Right hindlimb (tissue), 1 donor: ENCODE measurements at regions not wholly inside any gene's neighbourhood (a gene's known extent, or its start where the extent isn't known, plus 50 kb on each side); places are given as distances from the start of the nearest gene placed in this dataset.
"Not testable (repeated sequence)": the region's sequence is repeated elsewhere in the genome, so short reads cannot be mapped to it uniquely, and the experiment has no call there.

ENCODE experiments used
- DNase-seq: peaks from one replicate; pipeline ENCODE4 v3.0.0-alpha.2; 2018

DNA sequence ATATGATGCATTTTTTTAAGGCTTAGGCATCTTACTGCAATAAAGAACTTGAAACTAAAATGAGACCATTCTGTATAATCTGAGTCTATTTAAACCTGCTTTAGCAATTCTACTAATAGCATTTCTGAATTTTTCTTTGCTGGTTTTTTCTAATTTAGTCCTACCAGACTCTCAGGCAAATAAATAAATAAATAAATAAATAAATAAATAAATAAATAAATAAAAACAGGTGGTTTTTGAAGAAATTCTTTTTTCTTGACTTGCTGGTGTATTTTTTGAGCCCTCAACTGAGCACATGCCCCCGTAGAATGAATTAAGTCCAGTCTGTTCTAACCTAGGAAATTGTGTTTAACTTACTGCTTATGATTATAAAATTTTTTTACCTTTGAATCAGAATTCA is 134.7 kb upstream of the FOXP2 start:
- DNase-seq: no peak

DNA sequence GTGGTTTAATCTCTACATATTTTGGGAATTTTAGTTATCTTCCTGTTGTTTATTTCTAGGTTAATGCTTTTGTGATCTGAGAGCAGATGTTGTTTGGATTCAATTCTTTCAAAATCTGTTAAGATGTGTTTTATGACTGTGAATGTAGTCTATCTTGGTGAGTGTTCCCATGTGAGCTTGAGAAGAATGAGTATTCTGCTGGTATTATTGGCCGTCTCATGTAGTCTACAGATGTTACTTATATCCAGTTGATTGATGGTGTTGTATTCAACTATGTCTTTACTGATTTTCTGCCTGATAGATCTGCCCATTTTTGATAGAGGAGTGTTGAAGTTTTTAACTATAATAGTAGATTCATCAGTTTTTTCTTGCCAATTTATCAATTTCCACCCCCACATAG is 141.4 kb upstream of the FOXP2 start:
- no peak for DNase-seq

DNA sequence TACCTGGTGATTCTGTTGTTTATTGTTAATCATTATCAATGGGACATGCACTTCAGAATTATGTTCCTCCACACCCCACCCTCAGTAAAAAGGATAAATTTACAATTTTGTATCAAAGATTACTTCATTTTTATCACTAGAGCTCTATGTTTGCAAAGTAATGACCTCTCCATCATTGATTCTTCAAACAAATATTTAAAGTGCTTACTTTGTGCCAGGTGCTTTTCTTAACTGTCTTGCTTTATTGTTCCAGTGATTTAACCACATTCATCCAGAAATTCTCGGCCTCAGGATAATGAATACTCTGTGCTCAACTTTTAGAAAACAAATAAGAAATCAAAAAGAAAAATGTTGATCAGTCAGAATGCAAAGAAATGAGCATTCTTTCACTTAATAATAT is 144.9 kb upstream of the FOXP2 start:
- DNase-seq: no peak

- not testable (repeated sequence) for DNase-seq
These were observed 147.1 kb upstream of the FOXP2 start for GRCh38 chr7:114267550-114267949.

DNA sequence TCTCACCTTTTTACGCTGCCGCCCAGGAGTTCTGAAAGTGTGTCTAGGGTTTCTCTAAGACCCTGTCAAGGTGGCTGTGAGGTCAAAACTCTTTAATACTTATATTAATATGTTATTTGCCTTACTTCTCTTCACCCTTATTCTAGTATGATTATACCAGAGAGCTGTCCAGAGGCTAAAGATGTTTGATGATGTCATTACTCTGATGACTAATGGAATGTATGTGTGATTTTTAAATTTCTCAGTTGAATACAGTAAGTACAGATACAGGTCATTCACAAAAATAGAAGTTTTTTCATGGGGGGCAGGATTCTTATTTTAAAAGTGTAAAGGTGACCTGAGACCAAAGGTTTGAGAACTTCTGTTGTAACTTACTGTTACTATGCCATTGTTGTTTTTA is 150.6 kb upstream of the FOXP2 start:
- DNase-seq: no peak

DNA sequence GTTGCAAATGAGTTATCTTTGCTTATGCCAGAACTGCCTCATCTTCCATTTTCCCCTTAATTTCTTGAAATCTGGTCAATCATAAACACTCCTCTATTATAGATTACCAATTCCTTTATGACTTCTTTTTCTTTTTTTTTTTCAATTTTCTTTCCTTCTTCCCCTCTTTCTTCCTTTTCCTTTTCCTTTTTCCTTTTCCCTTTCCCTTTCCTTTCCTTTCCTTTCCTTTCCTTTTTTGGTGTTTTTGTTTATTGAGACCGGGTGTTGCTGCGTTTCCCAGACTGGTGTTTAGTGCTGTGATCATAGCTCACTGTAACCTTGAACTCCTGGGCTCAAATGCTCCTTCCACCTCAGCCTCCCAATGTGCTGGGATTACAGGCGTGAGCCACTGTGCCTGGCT is 151.4 kb upstream of the FOXP2 start:
- no peak for DNase-seq

- DNase-seq: no peak
These were observed 159.2 kb upstream of the FOXP2 start for GRCh38 chr7:114255404-114255841.

- DNase-seq: no peak
These were observed 171.0 kb upstream of the FOXP2 start for GRCh38 chr7:114243646-114244045.

DNA sequence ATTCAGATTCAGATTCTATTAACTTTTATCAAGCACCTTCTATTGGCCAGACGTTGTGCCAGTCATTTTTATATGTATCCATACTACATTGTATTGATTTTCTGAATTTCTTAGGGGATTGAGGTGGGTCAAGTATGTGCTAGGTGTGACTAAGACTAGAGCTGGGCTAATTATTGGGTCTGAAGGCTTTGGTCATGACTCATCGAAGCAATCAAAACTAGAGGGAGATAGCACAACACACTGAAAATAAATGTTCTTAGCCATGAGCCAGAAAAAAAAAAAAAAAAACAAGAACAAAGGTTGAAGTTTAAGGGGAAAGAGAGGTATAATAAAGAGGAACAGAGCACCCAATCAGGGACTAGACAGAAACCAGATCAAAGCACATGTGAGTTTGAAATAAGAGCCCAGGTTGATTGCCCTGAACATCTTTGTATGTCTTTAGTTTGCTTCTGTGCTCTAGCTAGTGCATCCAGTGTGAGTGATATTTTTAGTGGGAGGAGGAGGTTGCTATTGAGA is 171.6 kb upstream of the FOXP2 start:
- no peak for DNase-seq

DNA sequence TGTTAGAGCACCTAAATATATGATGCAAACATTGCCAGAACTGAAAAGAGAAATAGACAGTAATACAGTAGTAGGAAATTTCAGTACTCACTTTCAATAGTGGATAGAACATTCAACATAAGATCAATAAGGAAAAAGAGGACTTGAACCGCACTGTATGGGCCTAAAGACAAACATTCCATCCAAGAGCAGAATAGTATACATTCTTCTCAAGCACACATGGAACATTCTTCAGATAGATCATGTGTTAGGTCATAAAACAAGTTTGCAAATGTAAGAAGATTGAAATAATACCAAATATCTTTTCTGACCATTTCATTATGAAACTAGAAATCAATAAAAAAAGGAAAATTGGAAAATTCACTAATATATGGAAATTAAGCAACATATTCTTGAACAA is 185.4 kb upstream of the FOXP2 start:
- no peak for DNase-seq

DNA sequence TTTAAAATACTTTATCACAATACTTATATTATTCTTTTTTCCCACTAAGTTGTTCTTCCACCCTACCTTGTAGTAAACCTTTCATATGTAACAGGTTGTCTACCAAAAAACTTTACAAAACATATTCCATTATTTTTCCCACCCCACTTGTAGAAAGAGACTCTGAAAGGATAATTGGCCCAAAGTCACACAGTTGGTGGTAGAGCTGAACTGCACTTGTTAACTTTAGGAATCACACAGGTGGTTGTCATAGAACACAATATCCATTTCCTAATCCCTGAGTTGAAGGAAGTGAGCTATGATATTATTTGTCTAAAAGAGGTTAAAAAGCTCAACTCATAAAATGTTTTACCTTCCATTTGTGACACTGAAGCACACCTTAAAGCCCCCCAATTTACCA is 188.8 kb upstream of the FOXP2 start:
- DNase-seq: no peak

GRCh38 chr7:114218283-114218682 is 196.3 kb upstream of the FOXP2 start:
- DNase-seq: no peak

GRCh38 chr7:114217026-114217806 is 197.4 kb upstream of the FOXP2 start:
- no peak for DNase-seq

DNA sequence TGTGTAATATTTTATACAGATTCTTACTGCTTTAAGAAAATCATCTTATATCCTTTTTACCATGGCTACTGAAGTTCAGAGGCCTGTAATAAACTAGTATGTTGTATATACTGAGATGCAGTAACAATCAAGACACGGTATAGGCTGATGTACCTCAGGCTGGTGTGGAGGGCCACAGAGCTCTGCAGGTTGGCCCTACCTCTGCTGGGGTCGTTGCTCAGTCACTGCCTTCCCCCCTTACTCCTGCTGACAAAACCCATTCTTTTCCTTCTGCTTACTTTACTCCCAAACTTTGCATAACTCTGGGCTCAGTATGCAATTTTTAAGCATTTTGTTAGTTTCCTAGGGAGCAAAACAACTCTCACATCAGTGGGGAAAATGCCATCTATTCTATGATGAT is 200.1 kb upstream of the FOXP2 start:
- DNase-seq: no peak

DNA sequence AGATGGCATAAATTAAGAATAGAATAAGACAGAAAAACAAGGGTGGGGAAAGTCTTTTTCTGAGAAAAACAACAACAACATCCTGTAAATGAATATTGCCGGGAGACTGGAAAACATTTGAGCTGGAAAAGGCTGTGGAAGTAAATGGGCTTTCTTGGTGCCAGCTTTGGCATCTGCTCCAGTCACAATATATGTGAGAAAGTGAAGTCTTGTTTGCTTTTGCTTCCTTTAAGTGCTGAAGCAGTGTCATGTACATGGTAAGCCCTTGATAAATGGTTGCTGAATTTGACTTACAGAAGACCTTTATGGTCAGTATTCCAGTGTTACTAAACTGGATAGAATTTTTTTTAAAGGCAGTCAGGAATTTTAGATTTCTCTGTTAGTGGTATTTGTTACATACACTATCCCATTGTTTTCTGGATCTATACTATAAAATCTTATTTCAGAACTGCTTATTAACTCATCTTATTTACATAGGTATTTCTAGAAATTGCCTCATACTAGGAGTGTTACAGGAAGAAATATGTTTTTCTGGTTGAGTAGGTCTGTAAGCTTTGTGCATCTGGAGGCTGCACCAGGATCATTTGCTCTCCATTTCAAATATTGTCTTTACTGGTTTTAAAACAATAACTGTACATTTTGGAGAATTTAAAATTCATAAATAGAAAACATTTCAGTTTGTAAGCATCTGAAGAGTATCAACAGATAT is 201.7 kb upstream of the FOXP2 start:
- DNase-seq: no peak

GRCh38 chr7:114209968-114210367 is 204.6 kb upstream of the FOXP2 start:
- no peak for DNase-seq

DNA sequence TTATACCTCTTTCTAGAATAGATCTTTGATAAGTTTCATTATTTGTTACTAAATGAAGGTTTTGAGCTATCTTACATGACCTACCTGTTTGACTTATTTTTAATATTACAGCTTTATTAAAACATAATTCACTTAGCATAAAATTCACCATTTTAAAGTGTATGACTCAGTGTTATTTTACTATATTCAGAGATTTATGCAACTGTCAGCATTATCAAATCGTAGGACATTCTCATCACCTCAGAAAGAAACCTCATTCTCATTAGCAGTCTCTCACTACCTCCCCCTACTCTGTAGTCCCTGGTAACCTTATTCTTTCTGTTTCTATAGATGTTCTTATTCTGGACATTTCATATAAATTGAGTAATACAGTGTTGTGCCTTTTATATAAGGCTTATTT is 207.9 kb upstream of the FOXP2 start:
- DNase-seq: no peak

GRCh38 chr7:114196517-114196916 is 218.1 kb upstream of the FOXP2 start:
- no peak for DNase-seq

DNA sequence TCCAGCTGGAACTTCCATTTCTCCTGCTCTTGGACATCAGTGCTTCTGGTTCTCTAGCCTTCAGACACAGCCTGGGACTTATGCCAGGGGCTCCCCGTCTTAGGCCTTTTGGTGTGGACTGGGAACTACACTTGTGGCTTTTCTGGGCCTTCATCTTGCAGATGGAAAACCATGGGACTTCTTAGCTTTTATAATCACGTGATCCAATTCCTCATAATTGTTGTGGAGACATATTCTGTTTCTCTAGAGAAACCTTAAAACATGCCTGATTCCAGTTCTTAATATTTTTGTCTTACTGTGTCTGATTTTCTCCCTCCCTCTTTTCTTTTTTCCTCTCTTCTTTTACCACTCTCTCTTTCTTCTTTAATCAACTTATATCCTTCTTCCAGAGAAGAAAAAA is 224.2 kb upstream of the FOXP2 start:
- no peak for DNase-seq

DNA sequence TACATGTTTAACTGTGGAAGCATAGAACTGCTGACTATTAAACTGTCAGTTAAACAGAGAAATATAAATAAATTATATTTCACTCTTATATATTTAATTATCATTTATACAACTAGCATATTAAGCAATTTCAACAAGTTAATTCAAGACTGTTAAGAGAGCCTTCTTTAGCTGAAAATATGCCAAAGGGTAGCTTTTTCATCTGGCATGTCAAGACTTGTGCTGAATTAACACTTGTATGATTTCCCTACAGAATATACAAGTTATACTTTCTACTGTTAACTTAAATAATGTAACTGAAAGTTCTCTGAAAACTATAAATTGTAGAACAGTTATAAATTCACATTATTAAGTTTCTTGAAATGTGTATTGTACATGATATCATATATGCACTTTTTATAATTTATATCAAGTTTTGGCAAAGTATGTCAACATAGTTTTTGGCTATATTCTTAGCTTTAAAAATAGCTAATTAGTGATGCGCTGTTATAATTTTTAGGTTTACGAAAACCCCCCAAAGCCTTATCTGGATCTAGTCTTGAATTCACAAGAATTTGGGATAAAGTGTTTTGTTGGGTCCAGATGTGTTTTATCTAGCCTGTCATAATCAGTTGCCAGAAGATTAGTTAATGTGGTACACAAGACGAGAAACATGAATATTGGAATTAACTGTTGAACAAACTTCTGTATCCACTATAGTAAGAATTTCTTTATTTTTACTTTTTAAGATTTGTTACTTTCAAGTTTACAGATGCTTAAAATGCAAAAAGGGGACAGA is 231.1 kb upstream of the FOXP2 start:
- DNase-seq: no peak

- no peak for DNase-seq
These were observed 231.8 kb upstream of the FOXP2 start for GRCh38 chr7:114182837-114183236.

DNA sequence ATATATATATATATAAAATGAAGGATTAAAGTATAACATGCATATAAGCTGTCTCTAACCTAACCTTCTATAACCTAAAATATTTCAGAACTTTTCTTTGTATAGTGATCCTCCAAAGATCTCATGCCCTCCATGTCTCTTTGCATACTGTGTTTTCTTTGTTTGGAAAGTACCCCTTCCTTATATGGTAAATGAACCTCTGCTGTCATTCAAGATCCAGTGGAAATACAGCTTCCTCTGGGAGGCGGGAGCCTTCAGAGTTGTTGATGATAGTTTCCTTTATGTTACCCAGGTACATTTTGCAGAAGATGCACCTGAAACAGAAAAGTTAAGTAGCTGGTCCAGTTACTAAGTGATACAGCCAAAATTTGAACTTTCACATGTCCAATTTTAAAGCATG is 233.3 kb upstream of the FOXP2 start:
- DNase-seq: no peak

DNA sequence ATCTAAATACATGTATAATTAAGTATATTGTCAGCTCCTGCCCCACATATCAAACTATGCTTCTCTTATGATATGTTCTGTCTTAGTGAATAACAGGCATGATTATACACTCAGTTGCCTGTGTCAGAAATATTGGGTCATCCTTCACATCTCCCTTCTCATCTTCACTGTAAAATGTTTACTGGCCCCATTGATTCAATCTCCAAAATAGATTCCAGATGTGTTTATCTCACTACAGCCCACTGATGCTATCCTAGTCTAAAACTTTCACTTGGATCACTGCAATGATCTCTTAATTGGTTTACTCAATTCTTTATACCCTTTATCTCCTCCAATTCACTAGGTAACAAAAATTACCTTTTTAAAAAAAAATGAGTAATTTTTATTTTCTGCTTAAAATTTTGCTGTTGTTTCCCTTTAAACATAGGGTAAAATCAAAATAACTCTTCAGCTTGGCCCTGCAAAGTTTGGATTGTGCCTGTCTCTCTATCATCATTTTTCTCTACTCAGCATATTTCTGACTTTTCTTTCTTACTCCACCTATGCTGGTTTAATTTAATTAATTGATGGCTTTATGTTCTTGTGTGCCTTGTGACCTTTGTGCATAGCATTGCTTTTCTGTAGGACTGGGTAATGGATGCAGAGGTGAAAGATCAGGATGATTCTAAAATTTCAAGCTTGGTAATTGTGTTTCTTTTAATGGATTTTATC is 233.9 kb upstream of the FOXP2 start:
- DNase-seq: no peak
